ENCODE measurements at regions not wholly inside any gene's neighbourhood (a gene's known extent, or its start where the extent isn't known, plus 50 kb on each side); places are given as distances from the start of the nearest gene placed in this dataset.

- no peak for TF ChIP-seq CTCF (IDR thresholded peaks at IDR 0.05; ENCODE audit: low read length)
- no peak for TF ChIP-seq EZH2 (IDR thresholded peaks at IDR 0.05; ENCODE audit: borderline replicate concordance, low read length)
Observed at GRCh38 chr1:53405737-53406136, 53.5 kb upstream of the DMRTB1 start.

All from OCI-LY1 (cell line).